NCI-H1417 treated with DMSO at 0.1 percent for 48 hours (cell line): ENCODE measurements at regions not wholly inside any gene's neighbourhood (a gene's known extent, or its start where the extent isn't known, plus 50 kb on each side); places are given as distances from the start of the nearest gene placed in this dataset.
"Not testable (repeated sequence)": the region's sequence is repeated elsewhere in the genome, so short reads cannot be mapped to it uniquely, and the experiment has no call there.

ENCODE experiments used
- DNase-seq: peaks from one replicate; lab custom pipeline; 2025; lab: John Stamatoyannopoulos, UW

DNA sequence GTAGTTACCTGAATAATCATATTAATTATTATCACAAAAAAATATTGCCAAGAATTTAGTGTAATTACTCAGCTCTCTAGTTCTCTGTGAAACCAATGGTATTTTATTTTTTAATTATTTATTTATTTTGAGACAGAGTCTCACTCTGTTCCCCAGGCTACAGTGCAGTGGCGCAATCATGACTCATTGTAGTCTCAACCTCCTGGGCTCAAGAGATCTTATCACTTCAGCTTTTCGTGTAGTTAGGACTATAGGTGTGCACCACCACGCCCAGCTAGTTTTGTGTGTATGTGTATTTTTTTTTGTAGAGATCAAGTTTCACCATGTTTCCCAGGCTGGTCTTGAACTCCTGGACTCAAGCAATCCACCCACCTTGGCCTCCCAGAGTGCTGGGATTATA, 440.4 kb upstream of the CDH20 start:
- DNase-seq = no peak

DNA sequence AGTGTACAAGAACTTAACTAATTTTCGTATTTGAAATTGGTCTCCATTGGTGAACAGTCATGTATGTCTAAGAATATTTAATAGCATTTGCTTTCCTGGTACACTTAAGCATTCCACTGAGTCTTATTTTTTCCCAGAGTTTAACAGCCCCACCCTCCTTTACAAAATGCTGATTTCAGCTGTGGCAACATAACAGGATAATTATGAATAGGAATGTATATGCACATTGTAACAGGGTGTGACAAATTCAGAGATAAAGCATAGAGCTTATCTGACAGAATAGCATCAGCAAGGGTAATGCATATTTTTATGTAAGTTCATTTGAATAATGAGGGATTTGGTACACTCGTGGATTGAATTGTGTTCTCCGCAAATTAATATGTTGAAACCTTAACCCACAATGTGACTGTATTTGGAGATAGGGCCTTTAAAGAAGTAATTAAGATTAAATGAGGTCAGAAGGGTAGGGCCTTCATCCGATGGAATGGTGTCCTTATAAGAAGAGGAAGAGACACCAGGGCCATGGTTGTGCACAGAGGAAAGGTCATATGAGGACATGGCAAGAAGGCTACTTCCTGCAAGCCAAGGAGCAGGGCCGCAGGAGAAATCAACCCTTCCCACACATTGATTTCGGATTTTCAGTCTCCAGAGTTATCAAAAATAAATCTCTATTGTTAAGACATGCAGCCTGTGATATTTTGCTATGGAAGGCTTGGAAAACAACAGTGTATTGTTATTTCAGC, 439.7 kb upstream of the CDH20 start:
- no peak for DNase-seq

DNA sequence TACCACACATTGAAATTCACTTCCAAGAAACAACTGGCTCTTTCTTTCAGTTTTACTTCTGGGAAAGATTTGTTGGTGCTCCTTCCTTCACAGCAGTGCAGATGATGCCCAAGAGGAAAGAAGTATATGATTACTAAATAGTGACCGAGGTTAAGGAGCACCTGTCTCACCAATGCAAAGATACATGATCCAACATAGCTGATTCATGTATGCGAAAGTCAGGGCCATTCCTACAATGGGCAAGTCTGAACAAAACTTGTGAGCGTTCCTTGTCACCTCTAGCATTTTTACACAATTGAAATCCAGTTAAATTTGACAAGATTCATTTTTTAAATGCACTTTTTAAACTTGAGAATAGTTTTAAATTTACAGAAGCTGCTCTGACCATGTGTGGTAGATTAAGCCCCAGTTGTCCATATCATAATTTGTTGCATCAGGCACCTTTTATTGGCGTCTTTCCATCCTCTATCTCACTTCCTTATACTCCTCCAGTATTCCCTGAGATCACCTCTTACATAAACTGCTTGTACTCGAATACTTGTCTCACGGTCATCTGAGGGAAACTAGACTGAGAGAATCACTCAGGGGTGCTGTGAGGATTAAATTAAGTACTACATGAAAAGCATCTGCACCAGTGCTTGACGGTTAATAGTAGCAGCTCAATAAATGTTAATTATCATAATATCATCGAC, 438.8 kb upstream of the CDH20 start:
- DNase-seq = no peak

DNA sequence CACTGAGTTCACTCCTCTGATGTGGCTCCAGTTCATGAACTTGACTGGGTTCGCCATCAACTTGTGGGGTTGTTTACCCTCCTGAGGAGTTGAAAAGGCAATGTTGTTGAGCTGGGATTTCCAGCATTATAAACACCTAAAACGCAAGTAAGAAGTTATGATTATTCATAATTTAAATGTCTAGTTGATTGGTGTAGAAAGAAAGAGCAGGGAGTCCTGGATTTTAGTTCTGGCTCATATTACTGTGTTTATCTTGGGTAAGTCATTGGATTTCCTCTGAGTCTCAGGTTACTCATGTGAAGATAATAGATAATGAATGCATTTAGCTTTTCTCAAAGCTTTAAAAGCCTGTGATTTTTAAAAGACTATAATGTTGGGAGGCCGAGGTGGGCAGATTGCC, 438.0 kb upstream of the CDH20 start:
- no peak for DNase-seq

DNA sequence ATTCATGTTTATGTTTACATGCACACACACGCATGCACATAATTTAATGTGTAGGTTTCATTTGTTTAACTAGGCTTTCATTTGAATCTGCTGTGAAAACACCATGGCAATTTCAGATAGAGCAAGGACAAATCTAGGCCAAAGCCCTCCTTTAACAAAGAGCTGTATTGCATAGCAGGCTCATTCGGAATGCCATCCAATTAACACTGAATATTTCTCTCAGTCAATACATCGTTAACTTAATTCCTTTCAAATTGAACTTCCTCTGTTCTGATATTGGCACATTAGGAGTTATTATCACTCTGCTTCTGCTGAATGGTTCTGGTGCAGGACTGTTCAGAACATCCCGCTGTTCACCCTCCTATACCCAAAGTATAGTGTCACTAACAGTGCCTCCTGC, 435.1 kb upstream of the CDH20 start:
- no peak for DNase-seq

DNA sequence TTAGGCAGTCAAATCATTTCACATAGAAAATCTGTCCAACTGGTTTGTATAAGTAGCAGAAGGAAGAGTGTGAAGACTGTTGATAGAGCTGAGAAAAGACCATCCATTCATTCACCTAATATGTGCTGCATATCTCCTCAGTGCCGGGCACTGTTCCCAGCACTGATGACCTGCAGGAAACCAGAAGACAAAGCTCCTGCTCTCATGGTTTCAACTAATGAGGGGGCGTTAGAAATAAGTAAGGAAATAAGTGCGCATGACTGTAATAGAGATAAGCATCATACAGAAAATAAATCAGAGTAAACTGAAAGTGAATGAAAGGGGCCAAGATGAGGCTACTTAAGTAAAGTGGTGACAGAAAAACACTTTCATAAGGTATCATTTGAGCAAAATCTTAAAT, 427.5 kb upstream of the CDH20 start:
- DNase-seq = no peak

DNA sequence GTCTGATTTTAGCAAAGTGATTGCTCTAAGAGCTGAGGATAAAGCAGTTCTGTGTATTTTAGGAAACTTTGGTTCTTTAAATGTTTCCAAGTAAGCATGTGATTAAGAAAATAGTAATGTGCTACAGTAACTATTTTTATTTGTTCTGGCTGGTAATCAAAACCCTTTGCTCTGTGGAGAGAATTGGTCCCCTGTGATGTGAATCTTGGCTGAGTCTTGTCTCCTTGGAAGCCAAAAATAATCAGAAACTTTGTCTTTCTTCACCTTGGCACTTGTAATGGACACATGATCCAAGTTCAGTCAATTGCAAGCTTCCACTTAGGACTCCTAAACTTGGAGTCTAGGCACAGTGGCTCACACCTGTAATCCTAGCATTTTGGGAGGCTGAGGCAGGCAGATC, 422.7 kb upstream of the CDH20 start:
- no peak for DNase-seq

DNA sequence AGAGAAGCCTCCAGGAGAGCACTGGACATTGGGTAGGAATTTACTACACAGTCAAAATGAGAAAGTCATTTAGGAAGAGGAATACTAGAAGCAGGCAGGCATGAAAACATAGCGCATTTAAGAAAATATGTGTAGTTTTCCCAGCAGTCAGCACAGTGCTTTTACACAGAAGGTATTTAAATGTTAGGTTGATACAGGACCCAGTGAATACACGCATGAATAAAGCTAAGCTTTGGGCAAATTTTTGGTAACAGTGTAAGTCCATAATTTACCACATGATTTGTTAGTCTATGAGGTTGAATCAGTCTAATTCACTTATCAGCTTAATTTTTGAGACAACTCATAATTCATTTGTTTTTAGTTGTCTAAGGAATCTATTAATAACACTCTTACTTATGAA, 421.7 kb upstream of the CDH20 start:
- DNase-seq = no peak

DNA sequence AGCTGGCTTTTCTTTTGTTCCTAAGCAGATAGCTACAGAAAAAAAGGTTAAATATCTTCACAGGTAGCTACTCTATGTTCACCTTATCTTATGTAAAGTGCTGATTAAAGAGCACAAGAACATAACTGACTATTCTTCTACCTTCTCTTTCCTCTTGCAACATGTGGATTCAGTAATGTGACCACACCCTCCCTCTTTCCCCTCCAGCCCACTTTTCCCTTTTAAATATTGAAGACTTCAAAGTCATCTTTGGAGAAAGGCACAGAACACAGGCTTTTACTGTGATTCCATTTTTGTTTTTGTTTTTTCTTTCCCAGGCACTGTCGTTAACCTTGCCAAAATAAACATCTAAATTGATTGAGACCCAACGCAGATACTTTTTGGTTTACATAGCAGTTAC, 418.1 kb upstream of the CDH20 start:
- DNase-seq = no peak

DNA sequence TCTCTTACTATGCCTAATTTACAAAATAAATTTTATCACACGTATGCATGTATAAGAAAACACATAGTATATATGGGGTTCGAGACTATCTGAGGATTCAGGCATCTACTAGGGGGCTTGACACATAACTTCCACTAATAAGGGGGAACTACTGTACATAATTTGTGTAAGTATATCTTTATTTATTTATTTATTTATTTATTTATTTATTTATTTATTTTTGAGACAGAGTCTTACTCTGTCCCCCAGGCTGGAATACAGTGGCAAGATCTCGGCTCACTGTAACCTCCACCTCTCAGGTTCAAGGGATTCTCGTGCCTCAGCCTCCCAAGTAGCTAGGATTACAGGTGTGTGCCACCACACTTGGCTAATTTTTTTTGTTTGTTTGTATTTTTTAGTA, 414.4 kb upstream of the CDH20 start:
- DNase-seq = not testable (repeated sequence)

DNA sequence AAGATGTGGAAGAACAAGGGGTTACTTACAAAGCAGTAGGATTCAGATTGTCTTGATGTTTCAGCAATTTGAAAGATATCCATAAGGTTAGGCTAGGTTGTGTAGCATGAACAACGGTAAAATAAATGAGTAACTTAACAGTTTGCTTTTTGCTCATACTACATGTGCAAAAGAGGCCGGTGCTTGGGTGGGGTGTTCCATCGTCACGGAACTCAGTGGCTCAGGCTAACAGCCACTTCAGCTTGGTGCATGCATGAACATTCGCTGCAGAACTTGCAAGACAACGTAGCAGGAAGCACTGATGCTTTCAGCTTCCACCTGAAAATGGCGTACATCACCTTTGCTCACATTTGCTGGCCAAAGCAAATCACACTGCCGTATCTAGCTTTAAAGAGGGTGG, 407.3 kb upstream of the CDH20 start:
- no peak for DNase-seq

DNA sequence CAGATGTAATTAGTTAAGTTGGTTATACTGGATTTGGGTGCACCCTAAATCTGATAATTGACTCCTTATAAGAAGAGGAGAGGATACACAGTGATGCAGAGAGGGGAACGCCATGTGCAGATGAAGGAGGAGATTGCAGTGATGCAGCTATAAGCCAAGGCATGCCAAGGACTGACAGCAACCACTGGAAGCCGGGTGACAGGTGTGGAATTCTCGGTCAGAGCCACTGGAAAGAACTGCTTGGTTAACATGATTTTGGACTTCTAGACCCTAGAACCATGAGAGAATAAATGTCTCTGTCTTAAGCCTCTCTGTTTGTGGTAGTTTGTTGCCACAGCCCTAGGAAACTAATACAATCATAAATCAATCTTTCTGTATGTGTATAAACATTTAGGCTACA, 403.3 kb upstream of the CDH20 start:
- DNase-seq = no peak

DNA sequence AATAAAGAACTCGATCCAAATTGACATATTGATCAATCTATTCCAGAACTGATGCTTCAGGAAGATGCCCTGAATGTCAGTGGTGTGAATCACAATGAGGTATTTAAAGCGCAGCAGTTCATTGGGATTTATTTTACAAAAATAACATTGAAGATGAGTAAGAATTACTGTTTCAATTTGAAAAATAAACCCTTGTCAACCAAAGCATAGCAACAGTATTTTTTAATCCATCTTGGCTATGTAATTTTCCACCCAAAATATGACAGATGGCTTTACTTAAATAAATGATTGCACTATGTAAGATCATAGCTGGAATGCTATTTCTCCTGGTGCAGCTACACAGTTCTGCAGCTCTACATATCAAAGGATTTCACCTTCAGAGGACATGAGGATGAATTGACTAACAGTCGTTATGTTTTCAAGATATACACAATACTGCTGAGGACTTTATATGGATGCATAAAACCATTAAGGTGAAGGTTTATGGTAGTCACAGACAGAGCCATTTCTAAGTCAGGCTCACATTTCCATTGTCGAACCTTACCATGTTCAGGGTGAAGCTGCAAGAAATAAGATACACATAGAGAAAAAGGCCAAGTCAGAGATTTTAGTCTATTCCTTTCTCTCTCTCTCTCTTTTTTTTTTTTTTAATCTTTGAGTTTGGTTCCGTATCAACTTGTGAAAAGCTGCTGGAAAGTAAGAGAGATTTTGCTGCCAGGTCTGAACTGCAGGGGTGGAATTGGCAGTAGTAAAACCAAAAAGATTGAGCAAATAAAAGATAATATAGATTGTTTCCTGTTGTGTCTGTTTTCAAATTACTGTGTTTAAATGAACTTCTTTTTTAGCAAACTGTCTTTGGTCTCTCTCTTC, 398.0 kb upstream of the CDH20 start:
- no peak for DNase-seq

DNA sequence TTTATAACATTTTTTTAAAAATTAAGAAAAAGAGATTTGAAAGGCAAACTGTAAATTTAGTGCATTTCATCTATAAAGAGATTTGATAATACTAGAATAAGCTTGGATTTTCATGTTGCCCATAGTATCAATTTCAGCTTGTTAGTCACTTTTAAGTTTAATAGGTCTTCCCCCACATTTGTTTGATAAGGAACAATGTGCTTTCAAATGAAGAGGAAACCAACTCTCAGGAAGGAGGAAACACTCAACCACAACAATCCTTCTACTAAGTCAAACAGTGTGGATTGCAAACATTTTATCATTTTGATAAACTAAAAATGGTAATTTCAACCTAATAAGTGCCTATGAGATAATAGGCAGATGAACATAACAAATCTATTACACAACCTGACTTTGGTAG, 397.1 kb upstream of the CDH20 start:
- DNase-seq = no peak

DNA sequence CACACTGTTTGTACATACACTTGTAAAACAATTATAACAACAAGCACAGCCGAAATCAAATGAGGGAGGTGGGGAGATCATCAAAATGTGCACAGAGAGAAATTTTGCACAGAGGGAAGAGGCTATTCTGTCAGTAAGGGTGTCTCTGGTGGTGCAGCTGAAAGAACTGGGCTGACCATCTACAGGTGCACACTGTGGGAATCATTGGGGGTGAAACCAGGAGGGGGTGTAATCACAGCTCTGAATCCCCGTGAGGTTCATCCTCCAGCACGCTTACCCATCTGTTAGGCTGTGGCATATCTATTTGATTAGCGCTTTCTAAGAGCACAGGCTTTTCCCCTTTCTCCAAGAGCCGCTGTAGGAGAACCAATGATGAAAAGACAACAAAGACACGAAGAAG, 389.9 kb upstream of the CDH20 start:
- DNase-seq = no peak

DNA sequence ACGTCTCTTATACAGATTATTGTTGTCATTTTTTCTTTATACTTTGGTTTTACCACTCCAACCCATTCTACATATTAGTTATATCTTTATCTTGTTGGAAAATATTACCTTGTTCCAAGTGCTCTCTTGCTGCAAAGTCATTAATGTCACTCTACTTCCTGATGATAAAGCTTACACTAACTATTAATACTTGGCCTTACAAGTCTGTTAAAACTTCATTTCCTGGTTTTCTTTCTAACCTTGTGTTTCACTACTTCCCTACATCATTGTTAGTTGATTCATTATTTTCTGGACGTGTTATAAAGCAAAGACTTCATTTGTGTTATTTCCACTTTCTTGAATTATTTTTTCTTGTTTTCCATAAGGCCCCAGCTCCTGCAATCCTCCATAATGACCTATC, 382.6 kb upstream of the CDH20 start:
- no peak for DNase-seq

DNA sequence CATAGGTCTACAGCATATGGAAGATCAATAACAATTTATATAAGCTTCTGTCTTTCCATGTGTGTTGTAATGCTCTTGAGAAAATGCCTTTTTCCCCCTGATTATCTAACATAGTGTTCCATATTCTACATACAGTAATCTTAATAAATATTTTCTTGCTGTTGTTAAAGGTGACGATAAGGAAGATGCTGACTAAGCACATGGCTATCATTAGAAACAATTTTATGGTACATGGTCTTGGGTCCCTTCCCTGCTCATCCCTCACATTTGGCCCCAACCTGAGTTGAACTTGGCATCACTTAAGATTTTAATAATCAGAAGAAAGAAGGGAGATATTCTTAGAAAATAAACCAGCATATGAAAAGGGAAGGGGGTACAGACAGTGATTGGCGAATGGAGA, 382.1 kb upstream of the CDH20 start:
- DNase-seq = no peak

DNA sequence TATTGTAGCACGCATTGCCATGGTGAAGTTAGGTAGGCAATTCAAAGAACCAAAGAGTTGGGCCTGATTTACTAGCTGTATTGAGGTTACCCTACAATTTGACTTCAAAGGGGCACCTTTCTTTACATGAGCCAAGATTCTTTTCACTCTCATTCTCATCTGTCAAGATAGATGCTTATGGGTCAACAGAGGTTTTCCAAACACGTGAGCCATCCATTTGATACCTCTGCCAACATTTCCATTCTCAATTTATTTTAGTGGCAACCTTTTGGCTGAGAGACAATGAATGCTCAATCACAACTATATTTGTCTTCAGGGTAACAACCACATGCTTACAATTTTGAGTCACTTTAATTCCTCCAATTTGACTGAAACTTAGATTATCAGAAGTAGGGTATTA, 370.6 kb upstream of the CDH20 start:
- DNase-seq = no peak

DNA sequence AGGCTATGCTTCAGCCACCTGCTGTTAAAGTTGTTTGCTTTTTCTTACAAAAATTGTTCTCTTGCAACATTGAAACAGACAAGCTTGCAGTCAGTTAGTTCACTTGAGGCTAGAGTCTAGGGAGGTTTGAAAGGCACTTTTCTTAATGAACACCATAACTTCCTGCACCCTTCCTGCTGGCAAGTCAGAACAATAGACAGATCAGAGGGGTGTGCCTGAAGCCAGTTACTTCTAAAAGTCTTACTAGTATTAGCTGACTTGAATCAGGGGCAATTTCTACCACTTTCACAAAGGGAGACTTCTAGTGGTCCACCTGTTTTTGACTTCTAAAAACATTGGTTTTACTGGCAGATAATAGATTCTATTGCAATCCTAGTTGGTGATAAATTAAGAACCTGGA, 367.4 kb upstream of the CDH20 start:
- DNase-seq = no peak

DNA sequence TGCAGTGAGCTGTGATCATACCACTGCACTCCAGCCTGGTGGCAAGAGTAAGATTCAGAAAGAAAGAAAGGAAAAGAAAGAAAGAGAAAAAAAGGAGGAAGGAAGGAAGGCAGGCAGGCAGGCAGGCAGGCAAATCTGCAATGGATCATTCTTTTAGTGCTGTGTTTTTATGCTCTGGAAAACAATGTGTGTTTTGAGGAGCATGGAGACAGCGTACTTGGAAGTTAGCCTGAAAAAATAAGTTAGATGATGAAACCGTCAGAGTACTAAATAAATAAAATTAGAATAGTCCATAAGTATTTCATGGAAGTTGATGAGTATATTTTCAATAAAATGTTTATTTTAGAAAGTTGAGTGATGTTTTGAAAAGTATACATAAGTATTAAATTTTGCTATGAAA, 366.4 kb upstream of the CDH20 start:
- no peak for DNase-seq

DNA sequence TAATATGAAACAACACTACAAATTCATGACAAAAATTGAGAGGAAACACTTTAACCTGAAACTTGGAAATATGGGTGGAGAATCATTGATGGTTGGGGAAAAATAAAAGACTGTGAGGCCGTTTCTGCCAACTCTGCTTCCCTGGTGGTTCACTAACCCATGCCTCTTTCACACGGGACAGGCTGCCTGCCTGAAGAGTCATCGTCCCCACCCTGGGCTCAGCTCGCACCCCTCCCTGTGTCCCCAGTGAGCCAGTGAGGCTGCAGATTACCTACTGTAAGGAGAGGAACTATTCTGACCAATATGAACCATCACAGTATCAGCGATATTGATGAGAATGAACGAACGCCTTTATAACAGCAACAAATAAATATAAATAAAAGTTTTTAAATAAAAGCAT, 357.8 kb upstream of the CDH20 start:
- no peak for DNase-seq

DNA sequence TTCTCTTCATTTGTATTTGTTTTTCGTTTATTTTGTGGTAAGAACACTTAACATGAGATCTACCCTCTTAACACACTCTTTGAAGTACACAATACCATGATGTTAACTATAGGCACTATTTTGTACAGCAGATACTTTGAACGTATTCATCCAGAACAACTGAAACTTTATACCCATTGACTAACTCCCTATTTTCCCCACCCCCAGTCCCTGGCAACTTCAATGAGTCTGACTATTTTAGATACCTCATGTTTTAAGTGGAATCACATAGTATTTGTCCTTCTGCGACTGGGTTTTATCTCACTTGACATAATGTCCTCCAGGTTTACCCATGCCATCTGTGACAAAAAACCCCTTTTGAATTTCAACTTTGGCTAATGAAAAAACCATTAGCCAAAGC, 356.3 kb upstream of the CDH20 start:
- no peak for DNase-seq

DNA sequence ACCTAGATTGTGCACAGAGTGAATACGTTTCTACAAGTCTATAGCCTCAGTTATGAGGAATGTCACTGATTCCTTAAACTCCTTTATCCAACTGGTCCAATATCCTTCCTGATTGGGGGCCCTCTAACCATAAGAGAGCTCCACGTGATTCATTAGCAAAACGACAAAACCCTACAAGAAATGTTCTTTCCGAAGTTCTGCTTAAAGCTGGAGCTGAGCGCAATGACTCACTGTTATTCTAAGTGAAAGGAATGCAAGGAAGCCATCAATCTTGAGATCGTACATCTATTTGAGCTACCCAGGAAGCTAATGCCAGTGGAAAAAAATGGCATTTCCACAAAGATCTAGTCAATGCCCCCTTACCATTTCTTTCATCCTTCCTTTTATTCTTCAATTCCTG, 354.9 kb upstream of the CDH20 start:
- no peak for DNase-seq
